NCI-H524 treated with DMSO at 0.1 percent for 48 hours (cell line): ENCODE measurements at regions not wholly inside any gene's neighbourhood (a gene's known extent, or its start where the extent isn't known, plus 50 kb on each side); places are given as distances from the start of the nearest gene placed in this dataset.
"Not testable (repeated sequence)": the region's sequence is repeated elsewhere in the genome, so short reads cannot be mapped to it uniquely, and the experiment has no call there.

ENCODE experiments used
- DNase-seq: peaks from one replicate; lab custom pipeline; 2025; lab: John Stamatoyannopoulos, UW

DNA sequence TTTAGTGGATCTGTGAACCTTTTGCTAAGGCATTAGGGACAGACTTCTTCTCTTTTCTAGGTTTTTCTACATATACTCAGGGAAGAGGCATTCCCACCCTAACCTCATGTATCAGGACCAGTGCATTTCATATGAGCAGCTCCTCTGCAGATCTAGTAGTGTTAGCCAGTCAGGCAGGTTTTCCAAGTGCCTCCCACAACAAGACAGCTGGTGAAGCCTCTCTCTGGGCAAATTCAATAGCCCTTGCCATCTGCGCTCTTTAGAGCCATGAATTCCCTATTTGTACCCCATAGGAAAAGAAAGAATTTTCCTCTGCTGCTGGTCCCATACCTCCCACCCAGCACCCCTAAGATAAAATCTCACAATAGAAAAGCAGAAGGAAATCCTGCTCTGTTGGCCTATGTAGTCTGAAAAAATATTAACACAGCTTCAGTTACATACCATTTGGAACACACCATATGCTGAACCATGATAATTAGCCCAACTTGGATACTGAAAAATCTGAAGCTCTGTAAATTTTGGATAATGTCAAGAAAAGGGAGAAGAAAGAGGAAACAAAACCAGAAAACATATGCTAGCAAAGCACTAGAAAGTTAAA is 1354.6 kb upstream of the NRXN1 start:
- DNase-seq, result peak; percentile 98

DNA sequence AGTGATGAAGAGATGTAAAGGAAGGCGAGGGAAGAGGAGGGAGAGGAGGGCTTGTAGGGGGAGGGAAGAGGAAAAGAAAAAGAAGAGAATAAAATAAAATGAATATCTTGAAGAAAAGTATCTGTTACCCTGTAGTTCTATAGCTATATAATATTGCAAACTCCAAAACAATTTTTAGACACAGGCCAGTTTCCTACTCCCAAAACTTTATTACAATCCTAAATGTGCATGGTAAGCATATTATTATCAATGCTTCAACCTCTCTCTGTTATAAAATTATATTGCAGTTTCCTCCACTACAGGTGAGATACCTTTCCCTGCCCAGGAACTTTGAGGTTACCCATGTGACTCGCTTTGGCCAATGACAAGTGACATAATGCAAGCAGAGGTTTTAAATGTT is 1351.6 kb upstream of the NRXN1 start:
- DNase-seq, result no peak

DNA sequence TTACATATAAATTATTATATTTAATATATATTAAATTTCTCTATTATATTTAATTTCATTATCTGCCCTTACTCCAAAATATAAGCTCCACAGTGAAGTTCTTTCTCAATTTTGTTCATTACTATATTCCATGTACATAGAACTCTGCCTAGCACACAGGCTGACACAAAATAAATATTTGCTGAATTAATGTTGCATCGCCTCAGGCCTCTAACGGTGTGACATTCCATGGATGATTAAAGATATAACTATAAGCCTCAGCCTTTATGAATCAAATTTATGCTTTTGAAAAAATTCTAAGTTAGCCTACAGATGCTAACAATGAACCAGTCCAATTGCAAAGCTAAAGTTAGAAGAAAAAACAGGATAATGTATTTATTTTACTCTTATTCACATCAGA is 1337.2 kb upstream of the NRXN1 start:
- no peak for DNase-seq

DNA sequence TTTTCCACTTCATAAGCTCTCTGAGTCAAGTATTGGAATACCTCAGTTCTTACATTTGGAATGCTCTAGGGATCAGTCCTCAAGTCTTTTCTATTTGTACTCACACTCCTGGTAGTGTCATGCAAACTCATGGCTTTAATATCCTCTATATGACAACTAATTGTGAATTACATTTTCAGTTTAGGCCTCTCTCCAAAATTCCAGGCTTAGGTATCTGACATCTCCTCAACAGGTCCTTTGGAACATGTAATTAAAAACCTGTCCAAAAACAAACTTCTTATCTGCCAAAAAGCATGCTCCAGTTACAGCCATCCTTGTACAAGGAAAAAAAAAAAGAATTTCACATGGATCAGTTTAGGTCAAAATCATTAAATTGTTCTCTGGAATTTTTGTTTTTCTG is 1336.2 kb upstream of the NRXN1 start:
- no peak for DNase-seq

DNA sequence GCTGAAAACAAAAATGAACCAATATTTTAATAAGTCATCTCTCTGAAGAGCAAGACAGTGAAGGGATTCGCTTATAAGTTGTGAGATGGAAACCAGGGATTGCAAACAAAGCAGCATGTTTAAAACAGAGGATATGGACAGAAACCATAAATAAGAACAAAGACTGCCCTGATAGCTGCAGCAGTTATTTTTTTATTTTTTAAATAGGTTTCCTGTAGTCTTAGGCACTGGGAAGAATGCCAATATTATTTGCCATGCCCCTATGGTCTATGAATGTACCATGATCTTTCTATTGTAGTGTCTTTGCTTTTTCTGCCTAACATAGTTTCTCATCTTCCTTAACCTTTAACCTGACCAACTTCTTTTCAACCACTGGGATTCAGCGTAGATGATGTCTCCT is 1334.0 kb upstream of the NRXN1 start:
- no peak for DNase-seq

DNA sequence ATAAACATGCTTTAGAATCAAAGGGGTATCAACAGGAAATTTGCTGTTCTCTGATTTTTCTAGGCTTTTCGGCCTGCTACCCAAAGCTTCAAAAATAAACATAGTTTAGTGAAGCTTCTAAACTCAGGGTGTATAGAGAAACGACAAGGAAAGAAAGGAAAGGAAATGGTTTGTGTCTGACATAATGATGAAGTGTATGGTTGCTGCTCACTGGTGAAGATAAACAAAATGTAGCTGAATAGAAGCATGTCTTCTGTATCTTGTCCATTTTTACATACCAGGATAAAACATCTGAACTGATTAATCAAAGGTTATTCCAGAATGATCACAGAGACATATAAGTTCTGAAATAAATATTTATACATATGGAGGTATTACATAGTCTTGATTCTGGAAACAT is 1324.6 kb upstream of the NRXN1 start:
- DNase-seq, result no peak

DNA sequence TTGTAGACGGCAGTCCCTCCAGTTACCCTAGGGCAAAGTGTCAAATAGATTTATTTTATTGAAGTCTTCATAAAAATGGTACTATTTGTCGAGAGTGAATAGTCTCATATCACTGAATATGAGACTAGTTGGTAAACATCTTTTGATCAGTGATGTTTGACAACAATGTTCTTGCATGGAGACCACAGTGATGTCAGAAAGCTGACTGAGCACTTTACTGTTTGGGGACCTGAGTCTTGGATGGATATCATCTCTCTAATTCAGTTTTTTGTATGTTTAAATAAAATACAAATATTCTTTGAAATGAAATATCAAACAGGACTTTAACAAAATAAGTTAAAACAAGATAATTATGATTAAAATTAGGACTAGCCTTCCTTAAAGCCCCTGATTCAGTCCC is 1315.4 kb upstream of the NRXN1 start:
- no peak for DNase-seq

DNA sequence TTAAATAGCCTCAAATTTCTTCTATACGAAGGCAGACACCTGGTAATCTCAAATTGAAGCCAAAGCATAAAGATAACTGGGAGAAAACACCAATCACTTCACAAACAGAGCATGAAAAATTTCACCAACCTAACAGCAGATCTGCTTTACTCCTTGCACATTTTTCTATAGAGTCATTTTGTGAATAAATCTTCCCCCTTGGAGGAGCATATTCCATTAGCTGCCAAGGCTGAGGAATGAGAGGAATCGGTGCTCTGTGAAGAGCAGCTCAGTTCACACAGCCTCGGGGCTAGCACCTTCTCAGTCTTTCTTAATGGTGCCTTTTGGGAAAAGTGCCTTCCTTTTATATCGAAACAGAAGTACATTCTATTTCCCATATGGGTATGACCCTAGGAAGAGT is 1313.7 kb upstream of the NRXN1 start:
- no peak for DNase-seq

DNA sequence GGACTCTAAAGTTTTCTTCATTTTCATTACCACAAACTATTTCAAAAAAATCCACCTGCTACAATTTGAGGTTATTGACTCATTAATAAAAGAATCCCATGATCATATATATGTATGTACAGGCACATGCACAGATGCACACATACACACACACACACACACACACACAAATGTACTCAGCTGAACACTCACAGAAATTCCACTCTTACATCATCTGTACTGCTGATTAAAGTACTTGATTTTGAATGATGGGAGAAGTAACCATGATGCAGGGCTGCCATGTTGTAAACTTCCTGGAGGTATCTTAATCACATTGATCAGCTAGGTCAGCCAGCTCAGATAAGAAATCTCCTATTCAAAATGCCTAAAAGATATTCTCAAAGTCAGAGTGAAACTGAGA is 1313.2 kb upstream of the NRXN1 start:
- no peak for DNase-seq

DNA sequence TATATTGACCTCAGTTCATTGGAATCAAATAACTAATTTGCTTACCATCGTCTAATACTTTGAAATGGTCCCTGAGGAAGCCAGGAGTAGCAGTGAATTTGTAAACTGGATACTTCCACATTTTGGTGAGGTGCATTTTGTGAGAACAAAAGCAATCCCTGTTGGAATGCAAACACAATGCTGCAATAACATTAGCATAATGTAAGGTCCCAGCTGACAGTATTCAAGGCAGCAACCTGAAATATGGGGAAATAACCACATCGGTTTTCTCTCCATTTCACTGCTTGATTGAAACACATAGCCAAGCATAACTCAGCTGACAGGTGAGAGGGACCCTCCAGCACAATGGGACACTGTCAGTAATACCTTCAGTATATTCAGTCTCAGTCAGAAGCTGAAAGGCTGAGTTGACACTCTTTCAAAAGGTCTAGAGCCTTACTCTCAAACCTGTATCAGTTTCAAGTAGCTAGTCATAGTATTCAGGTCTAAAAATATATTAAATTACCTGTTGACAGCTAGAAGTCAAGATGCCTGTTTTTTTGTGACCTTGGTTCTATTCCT is 1311.9 kb upstream of the NRXN1 start:
- DNase-seq, result no peak

DNA sequence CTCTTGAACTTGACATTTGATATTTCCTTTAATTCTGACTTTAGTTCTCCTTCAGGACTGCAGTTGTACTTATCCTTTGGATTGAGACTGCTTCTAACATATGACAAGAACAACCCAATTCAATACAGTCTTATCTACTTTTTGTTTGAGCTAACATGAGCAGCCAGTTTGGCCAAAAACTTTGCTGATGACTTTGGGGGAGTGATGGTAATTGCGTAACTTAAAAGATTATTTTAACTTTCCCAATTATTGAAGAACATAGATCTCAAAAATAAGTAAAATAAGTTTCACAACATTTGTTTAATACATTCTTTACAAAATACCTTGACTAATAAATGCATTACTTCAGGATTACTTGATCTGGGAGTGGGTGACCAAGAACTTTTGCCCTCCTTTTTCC is 1311.1 kb upstream of the NRXN1 start:
- DNase-seq, result no peak

DNA sequence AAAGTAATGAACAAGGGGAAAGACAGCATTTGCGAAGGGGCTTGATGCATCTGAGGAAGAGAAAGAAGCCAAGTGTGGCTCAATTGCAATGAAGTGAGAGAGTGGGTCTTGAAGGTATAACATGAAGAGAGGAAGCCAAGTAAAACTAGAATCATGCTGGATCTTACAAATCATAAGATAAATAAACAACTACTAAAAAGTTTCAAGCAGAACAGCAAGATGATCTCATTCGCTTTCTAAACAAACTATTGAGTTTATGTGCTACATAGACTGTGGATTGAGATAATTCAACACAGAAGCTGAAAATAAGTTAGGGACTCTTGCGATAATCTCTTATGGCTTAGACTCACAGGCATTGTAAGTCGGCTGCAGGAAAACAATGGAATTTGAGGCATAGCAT is 1310.5 kb upstream of the NRXN1 start:
- no peak for DNase-seq

DNA sequence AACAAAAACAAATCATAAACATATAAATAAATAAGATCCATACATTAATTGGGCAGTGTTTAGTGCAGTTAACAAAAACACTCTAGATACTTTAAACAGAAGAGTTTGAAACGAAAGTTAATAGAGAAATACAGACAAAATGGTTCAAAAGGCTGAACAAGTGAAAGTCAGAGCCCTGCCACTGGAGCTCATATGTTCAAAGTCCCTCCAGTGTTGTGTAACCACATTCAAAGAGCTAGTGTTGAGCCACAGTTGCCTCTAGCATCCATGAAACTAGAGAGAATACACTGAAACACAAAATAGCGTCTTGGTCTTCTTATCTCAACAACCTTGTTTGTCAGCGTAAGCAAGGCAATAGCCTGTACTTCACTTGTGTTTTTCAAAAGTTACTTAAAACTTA is 1309.8 kb upstream of the NRXN1 start:
- no peak for DNase-seq

DNA sequence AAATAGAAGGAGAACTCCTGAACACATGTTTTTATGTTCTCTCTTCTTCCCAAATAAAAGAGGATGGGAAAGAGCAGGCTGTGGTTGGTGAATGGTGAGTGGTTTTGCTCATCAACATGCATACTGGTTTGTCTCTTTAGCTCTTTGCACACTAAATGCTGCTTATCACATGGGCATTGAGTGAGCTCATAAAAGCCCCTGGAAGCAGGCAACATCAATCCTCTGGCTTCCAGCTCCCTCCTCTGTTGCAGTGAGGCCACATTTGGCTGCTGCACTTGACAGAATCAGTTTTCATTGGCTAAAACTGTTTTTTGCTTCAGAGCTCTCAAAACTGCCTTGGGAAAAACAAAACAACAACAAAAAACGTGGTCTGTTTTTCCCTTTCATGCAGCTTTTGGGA is 1308.2 kb upstream of the NRXN1 start:
- DNase-seq, result no peak

DNA sequence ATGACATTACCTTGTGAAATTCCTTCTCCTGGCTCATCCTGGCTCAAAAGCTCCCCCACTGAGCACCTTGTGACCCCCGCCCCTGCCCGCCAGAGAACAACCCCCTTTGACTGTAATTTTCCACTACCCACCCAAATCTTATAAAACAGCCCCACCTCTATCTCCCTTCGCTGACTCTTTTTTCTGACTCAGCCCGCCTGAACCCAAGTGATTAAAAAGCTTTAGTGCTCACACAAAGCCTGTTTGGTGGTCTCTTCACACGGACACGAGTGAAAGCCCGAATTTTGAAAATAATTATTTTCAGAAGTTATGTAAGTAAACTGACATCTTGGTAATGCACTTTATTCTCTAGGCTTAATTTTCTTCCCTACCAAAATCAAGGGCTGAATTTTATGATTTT is 1305.9 kb upstream of the NRXN1 start:
- not testable (repeated sequence) for DNase-seq

DNA sequence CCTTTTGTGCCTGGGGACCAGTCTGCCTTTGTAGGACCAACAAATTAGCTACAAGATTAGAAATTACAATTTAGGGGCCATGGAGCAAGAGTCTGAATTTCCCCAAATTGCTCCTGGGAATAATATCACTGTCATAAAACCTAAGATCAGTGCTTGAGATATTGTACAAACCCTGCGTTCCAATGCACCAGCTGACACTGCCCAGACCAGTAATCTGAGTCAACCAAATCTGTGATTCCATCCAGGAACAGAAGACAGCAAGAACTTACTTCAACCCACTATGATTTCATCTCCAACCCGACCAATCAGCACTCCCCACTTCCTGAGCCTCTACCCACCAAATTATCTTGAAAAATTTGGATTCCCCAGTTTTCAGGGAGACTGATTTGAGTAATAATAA is 1305.0 kb upstream of the NRXN1 start:
- no peak for DNase-seq

DNA sequence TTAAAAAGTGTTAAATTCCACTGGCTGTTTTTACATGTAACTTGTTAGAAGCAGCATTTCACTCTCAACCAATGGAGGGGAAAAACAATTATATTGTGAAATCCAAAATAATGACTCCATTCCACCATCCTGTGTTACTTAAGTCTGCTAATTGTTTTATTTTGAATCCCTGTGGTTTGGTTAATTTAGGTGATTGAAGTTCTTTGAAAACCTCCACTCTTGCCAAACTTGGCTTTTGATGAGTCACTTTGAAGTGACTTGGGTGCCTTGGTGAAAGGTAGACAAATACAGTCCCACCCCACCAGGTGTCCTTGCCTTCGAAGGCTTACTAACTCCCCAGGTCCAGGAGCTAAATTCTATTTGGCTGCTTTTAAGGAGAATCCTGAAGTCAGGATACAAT is 1303.8 kb upstream of the NRXN1 start:
- no peak for DNase-seq

DNA sequence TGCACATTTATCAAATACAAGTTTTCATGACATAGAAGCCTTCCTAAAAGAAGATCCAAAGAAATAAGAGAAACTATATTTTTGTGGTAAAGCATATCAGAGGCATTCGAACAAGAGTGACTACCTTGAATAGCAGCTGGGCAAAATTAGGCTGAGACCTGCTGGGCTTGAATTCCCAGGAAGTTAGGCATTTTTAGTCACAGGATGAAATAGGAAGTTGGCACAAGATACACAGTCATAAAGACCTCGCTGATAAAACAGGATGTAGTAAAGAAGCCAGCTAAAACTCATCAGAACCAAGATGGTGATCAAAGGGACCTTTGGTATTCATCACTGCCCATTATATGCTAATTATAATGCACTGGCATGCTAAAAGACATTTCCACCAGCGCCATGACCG is 1302.3 kb upstream of the NRXN1 start:
- no peak for DNase-seq

DNA sequence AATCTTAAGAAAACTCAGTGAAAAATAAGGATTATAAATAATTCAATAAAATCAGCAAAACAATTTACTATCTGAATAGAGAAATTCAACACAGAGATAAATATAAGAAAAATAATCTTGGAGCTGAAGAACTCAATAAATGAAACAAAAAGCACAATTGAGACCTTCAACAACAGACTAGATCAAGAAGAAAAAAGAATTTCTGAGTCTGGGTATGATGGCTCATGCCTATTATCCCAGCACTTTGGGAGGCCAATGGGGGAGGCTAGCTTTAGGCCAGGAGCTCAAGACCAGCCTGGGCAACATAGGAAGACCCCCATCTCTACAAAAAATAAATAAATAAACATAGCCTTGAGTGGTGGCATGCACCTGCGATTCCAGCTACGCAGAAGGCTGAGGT is 1295.7 kb upstream of the NRXN1 start:
- no peak for DNase-seq

DNA sequence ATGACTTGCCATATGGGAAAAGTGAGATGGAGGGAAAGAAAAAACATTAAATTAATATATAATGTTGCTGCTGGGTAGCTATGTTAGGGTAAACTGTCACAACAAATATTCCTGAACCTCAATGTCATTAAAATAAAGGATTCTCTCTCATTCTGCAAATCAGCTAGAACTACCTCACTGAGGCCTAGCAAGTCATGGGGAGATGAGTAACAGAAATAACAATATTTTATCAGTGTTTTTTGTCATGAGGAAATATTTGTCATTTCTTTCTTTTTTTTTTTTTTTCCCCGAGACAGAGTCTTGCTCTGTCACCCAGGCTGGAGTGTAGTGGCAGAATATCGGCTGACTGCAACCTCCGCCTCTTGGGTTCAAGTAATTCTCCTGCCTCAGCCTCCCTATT is 1282.3 kb upstream of the NRXN1 start:
- DNase-seq, result no peak

DNA sequence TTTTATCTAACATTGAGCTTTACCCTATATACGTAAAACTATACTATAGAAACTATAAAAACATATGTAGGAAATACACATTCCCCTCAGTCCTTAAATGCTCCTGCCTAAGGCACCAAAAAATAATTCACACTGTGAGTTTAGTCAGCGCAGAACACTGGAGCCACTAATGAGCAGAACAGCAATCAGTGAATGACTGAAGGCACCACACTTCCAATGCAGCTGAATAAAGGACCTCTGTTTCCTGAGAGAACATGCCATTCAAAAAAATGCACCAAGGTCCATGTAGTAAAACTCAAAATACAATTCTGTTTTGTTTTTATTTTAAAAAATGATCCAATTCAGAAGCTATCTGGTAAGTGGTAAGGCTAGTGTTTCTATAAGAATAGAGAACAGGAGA is 1280.6 kb upstream of the NRXN1 start:
- DNase-seq, result no peak

DNA sequence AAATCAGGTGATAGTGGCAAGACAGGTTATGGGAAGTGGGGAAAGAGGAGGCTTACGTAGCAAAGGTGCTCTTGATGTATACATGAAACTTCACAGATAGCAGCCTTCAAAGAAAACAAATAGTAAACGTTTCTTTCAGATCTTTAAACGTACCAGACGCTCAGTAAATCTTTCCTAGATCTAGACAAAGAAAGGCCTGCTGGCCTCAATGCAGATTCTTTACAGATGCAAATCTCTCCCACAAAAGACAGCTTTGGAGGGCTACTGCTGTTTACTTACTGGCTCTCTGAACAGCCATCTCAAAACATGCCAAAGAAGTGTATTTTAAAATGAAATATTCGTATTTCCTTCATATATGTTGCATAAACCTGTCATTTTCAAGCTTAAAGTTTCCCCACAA is 1279.9 kb upstream of the NRXN1 start:
- no peak for DNase-seq

DNA sequence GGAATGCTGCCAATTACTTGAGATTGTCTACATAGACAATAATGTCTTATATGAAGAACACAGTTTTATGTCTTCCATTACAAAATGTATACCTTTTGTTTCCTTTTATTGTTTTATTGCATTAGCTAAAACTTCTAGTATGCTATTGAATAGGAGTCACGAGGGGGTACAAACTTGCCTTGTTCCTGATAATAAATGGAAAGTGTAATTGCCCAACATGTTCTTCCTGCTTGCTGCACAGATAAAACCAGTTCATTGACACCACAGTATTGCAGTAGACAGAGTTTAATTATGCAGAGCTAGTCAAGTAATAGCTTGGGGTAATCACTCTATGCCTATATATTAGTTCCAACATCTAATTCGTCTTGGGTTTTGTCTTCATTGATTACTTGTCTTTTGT is 1276.2 kb upstream of the NRXN1 start:
- no peak for DNase-seq

DNA sequence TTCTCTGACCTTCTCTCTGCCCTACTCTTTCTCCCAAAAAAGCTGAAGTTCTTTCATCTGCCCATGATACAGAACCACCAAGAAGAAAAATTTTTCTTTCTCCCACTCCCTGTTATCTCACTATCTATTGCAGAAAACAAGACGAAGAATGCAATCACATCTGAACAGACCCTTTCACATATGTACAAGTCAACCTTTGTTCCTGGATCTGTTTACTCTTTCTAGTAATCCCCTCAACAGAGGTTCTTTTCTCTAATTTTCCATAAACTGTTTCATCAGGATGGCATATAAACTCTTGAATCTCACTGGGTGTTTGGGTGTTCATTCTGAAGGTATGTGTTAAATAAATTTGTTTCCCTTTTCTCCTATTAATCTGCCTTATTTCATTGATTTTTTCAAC is 1262.7 kb upstream of the NRXN1 start:
- DNase-seq, result no peak

DNA sequence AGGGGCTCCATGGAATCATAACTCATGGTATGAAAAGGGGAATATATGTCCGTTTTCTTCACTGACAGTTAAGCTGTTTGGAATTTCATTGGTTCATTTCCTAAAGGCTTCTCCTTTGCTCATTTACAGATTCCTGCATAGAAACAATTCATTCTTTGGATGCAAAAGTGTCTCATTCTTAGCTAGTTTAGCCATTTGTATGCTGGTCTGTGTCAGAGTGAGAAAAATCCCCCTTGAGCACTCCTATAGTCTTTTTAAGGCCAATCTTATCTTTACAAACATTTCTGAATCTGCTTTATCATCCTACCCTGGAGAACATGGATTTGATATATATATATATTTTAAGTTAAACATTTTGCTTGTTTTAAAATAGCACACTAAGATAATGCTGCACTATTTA is 1260.9 kb upstream of the NRXN1 start:
- DNase-seq, result no peak
